Uterus (tissue), 2 donors: ENCODE measurements at regions not wholly inside any gene's neighbourhood (a gene's known extent, or its start where the extent isn't known, plus 50 kb on each side); places are given as distances from the start of the nearest gene placed in this dataset.

ENCODE experiments used
- POLR2A ChIP-seq, 2 donors: fragments of 450-650 bp; IDR thresholded peaks; one replicate each; pipeline ENCODE4 v1.6.1; 2016; ENCODE audit warnings: antibody characterized with exemption in 2 of 2, mild to moderate bottlenecking in 1 of 2, moderate library complexity in 1 of 2
- TF ChIP-seq, protein P1 (sequence below), 4 experiments: fragments of 200-600 bp in 2 of 4; fragments of 450-650 bp in 2 of 4; sonication (generic) in 2 of 4; IDR thresholded peaks; one replicate each; pipeline ENCODE4 v1.5.1; 2016 to 2019; ENCODE audit warnings: antibody characterized with exemption in 4 of 4, mild to moderate bottlenecking in 2 of 4, moderate library complexity in 1 of 4

DNA sequence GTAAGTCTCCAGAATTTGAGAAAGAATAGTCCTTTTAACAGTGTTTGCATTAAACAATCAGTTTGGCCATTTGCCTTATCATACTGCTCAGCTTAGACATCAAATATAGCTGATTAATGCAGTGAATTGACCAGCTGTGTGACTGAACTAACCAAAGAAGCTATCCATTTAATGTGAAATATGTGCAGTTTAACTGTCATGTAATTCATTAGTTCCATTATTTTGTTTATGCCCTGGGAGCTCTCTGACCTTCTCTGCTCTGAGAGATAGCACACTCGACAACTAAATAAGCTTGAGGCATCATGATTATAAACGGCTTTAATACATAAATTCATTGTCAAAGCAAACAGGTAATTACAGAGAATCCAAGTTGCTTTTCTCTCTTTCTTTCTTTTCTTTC lies 324.3 kb upstream of the PCDH7 start:
- no peak for TF ChIP-seq POLR2A (IDR thresholded peaks at IDR 0.05)
- TF ChIP-seq, protein P1, sequence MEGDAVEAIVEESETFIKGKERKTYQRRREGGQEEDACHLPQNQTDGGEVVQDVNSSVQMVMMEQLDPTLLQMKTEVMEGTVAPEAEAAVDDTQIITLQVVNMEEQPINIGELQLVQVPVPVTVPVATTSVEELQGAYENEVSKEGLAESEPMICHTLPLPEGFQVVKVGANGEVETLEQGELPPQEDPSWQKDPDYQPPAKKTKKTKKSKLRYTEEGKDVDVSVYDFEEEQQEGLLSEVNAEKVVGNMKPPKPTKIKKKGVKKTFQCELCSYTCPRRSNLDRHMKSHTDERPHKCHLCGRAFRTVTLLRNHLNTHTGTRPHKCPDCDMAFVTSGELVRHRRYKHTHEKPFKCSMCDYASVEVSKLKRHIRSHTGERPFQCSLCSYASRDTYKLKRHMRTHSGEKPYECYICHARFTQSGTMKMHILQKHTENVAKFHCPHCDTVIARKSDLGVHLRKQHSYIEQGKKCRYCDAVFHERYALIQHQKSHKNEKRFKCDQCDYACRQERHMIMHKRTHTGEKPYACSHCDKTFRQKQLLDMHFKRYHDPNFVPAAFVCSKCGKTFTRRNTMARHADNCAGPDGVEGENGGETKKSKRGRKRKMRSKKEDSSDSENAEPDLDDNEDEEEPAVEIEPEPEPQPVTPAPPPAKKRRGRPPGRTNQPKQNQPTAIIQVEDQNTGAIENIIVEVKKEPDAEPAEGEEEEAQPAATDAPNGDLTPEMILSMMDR (IDR thresholded peaks at IDR 0.05) = no peak
